NCI-H146 (cell line): ENCODE measurements at regions not wholly inside any gene's neighbourhood (a gene's known extent, or its start where the extent isn't known, plus 50 kb on each side); places are given as distances from the start of the nearest gene placed in this dataset.
"Not testable (repeated sequence)": the region's sequence is repeated elsewhere in the genome, so short reads cannot be mapped to it uniquely, and the experiment has no call there.

Experiments
- DNase-seq: peaks from one replicate; lab custom pipeline; 2025; lab: John Stamatoyannopoulos, UW

DNA sequence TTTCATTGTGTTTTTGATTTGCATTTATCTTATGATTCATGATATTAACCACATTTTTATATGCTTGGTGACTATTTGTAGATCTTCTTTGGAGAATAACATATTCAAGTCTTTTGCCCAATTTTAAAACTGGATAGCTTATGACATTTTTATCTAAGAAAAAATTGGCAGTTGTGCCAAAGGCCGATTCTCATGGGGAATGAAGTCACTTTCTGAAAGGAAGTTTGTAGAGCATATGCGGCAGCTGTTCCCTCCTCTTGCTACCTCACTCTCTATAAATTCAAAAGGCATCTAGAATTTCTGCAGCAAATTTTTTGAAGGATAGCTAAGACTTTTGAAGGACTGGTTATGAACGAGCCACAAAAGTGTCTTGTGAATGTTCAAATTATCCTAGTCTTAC, 2353.5 kb downstream of the ARAP2 start:
- DNase-seq = no peak

DNA sequence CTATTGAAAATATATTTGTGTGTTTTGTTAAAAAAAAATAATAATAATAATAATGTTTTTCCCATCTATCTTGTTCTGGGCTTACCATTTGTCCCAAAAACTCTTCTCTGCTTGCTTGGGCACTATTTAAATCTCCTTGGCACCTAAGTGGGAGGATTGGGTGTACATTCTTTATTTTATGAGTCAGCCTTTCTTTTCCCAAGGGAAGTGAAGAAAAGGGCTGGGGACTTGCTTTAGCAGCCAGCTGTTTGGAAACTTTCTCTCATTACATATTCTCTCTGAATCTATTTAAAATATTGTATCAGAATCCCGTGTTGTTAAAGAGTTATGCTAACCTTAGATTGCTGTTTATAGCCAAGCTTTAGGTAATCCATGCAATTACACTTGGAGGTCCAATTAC, 2332.4 kb downstream of the ARAP2 start:
- DNase-seq = no peak

DNA sequence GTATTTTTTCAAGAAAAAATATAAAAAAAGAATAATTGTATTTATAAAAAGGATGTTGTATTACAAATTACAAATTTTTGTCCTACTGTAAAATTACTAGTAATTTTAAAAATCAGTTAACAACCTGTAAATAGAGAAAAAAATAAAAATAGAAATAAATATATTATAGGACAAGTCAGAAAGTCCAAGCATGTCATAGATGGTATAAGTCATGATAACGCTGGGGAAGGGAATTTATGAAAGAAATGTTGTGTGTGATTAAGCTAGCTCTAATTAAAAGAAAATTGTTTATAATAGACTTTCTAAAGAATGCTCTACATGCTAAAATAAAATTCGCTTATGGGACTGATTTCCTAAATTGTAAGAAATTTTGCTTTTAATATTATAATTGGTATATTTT, 2329.9 kb downstream of the ARAP2 start:
- no peak for DNase-seq

DNA sequence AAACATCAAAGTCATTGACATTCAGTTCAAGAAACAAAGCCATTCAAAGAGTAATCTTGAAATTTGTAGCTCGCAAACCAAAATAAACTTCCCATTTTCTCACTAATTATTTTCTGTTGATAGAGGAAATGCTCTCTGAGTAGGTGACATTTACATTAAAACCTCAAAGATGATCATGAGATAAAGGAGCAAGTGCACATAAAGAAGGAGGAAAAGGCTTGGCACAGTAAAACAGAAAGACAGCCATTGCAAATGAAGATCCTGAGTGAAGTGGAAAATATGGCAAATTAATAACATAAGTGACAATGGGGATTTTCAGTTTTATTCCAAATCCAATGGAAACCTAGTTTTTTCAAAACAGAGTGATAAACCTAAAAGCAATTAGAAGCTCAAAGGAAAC, 2320.8 kb downstream of the ARAP2 start:
- no peak for DNase-seq

DNA sequence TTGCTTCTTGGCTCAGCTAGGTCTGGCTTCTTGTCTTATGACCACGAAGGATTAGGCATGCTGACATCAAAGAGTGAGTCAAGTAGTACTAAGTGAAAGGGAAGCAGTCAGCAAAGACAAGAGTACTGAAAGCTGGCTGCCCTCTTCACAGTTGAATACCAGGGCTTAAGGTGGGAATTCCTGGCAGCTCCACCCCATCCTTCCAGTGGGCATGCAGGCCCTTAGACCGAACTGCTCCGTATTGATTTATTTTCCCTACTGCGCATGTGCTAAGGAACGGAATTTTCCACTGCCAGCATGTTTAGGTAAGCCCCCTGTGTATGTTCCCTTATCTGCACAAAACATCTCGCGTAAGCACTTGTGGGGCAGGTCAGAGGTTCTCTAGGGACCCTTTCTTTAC, 2320.1 kb downstream of the ARAP2 start:
- no peak for DNase-seq

DNA sequence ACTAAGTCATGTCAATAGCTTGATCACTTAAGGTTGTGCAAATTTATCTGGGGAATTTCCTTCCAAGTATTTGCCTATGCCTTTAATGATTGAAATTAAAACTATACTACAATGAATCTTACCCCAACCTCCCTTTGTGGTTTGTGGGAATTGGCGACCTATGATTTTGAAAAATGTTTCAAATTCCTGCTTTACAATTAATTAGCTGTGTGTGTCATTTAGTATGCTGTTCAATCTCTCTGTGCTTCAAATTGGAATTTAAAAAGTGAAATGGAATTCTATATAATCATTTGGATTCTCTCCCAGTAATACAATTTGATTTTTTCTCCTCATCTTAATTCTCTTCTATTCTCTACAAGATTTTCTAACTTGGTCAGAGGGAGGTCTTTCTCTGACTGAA, 2319.5 kb downstream of the ARAP2 start:
- DNase-seq = no peak

DNA sequence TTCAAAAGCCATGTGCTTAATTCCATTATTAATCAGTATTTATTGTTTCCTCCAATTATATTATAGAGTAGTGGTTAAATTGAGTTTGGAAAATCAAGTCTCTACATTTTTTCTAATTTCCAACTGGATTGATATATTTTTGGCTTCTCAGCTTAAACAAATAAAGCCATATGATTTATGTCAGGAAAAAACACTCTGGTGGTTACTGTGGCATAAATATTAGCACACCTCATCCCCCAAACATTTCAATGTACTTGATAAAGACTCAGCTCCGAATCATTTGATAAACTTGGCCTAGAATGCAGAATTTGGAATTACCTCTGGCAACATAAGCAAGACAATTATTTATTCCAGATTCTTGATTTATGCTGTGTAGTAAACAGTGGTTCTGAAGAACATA, 2313.8 kb downstream of the ARAP2 start:
- no peak for DNase-seq

DNA sequence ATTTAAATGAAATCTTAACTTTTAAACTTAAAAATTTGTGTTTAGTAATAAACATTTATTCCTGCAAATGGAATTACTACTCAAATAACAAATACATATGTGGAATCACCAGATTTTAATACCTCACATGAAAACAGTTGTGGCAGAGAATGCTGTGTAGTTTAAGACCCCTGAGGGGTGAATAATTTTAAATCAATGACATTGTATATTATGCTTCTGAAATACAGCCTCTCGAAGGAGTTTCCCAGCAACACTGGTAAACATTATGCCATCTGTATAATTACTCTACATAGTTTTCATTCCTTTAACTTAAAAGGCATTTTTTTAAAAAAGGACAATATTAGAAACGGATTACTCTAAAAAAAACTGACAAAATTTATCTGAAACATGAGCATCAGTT, 2313.3 kb downstream of the ARAP2 start:
- DNase-seq = no peak

DNA sequence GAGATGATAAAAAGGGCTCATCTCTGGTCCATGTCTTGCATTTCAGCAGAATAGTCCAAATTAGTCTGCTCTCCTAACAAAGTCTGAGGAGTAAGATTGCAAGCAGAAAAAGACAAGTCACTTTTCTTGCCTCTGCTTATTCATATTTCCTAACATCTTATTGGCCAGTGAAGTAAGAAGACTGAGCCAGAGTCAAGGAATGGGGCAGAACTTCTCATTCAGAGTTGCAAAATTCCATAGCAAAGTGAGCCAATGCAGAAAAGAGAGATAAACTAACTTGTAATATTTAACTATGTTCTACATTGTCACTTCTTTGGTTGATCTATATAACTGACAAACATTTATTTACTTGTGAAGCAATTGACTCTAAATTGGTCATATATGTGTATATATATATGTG, 2304.0 kb downstream of the ARAP2 start:
- no peak for DNase-seq

DNA sequence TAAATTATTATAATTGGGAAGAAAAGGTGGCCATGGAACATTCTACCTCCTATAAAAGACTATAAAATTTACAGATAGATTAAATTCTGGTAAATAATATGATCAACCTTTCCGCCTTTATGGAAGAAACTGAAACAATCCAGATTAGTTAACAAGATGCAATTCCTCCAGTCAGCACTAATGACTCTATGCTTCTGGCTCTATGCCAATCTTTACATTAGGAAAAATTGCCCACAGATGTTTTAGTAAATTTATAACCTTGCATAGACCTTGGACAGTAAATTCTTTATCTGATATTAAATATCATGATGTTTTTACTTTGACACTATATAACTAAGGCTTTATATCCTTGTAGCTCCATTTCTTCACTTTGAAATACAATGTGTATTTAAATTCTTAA, 2302.5 kb downstream of the ARAP2 start:
- DNase-seq = no peak

DNA sequence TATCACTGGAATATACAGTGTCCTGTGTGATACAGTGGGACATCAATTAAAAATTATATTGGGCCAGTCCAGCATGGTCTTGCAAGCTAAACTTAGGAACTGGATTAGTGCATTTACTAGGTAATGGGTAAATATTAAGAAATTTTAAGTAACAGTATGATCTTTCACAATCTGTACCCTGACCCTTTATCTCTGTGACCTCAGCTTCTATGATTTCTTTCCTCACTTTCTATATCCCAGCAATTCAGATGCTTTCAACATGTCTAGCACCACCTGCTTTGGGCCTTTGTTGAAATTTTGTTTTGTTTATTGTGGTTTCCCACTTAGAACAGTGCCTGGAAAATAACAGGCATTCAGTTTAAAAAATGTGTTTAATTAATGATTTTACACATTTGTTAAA, 2295.4 kb downstream of the ARAP2 start:
- no peak for DNase-seq

DNA sequence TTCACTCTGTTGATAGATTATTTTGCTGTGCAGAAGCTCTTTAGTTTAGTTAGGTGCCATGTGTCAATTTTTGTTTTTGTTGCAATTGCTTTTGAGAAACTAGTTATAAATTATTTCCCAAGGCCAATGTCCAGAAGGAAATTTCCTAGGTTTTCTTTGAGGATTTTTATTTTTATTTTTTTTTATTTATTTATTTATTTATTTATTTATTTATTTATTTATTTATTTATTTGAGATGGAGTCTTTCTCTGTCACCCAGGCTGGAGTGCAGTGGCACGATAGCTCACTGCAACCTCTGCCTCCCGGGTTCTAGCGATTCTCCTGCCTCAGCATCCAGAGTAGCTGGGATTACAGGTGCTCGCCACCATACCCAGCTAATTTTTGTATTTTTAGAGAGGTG, 2290.5 kb downstream of the ARAP2 start:
- not testable (repeated sequence) for DNase-seq

DNA sequence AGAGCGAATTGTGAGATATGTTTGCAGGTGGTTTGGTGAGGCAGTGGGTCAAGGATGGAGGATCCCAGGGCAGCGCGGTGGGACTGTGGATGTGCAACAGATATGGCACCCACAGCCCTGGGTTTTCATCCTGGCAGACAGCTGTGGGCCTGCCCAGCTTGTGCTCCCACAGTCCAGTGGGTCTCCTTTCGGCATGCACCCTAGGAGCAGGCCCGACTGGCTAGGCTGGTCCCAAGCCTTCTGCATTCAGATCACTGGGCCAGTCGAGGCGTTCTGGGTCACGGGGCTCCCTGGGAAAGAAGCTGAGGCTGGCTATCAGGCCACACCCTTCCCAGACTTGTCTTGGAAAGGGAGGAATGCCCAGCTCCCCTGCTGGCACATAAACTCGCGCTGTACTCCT, 2289.6 kb downstream of the ARAP2 start:
- no peak for DNase-seq

DNA sequence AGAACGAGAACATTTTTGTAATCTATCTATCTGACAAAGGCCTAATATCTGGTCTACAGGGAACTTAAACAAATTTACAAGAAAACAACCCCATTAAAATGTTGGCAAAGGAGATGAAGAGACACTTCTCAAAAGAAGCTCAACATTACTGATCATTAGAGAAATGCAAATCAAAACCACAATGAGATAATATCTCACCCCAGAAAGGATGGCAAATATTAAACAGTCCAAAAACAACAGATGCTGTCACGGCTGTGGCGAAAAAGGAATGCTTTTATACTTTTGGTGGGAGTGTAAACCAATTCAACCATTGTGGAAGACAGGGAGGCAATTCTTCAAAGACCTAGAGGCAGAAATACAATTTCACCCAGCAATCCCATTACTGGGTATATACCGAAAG, 2284.8 kb downstream of the ARAP2 start:
- DNase-seq = no peak

DNA sequence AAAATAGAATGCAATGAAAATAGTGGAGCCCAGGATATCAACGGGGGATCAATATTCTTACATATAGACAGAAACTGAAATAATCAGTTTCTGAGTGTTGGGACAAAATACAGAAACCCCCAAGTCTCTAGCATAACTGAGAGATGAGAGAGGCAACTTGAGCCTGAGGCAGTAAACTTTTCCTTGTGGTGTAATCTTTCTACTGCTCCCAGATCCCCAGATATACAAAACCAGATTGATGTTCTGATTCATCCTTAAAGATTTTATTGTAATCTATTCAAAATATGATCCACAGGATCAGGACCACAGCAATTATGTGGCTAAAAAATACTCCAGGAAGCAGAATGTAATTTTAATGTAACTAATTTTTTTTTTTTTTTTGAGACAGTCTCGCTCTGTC, 2282.6 kb downstream of the ARAP2 start:
- no peak for DNase-seq

DNA sequence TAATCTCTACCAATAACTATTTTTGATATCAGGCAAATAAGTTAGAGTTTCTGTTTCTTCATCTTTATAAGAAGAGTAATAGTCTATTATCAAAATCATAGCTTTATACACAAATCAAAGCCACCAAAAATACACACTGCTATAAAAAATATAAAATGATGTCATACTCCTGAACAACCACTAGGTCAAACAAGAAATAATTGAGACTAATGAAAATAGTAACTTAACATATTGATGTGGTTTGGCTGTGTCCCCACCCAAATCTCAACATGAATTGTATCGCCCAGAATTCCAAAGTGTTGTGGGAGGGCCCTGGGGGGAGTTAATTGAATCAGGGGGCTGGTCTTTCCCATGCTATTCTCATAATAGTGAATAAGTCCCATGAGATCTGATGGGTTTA, 2277.5 kb downstream of the ARAP2 start:
- DNase-seq = no peak

DNA sequence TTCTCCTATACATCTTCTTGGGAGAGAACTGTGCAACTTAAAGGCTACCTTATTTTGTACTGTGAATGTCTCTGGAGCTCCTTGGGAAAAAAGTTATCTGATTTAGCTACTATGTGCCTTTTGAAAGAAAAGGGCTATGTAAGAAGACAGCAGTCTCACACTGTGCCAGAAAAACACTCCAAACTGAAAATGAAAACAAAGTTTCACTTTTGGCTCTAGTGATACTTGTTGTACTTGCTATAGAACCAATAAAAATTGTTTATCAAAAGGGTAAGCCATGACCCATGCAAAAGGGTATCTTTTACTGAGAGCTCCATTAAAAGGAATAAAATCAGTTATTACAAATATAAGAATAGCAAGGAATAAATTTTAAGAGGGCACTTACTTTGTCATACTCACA, 2270.0 kb downstream of the ARAP2 start:
- no peak for DNase-seq

DNA sequence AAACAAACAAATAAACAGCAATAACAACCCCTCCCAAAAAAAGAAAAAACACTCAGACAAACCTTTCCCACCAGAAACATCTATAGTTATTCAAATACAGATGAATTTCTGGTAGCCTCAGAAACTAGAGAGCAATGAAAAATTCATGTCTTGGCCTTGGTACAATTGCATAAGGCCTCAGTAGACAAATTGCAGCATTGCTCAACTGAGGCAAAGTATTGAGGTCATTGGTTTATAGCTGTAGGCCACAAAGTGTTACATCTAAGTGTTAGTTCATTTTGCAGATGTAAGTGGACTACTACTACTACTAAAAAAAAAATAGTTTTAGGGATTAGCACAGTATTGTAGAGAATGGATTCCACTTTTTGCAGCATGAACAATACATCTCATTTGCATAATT, 2268.3 kb downstream of the ARAP2 start:
- no peak for DNase-seq

DNA sequence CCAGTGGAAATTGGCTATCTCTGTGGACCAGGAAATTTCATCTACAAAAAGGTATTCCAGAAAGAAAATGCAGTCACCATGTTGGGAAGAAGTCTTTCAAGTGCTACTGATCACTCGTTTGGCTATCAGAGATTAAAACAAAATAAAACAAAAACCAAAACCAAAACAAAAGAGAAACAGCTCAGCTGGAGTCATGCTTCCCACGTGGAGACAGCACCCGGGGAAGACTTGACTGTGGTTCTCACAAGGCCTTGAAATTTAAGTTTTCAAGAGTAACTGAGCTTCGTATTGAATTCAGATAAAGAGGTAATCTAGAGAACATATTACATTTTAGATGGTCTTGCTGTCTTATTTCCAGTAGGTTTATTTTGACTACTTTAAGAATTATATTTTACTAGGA, 2264.5 kb downstream of the ARAP2 start:
- DNase-seq = not testable (repeated sequence)

DNA sequence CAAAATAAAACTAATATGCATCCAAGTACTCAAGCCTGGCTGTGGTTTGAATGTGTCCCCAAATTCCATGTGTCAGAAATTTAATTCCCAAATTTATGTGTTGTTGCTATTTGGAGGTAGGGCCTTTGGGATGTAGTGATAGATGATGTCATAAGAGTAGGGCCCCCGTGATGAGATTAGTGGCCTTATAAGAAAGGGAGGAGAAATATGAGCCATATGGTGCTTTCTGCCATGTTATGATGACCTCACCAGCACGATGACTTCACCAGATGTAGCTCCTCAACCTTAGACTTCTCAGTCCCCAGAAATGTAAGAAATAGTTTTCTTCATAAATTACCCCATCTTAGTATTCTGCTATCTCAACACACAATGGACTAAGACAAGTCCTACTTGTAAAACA, 2264.0 kb downstream of the ARAP2 start:
- no peak for DNase-seq

DNA sequence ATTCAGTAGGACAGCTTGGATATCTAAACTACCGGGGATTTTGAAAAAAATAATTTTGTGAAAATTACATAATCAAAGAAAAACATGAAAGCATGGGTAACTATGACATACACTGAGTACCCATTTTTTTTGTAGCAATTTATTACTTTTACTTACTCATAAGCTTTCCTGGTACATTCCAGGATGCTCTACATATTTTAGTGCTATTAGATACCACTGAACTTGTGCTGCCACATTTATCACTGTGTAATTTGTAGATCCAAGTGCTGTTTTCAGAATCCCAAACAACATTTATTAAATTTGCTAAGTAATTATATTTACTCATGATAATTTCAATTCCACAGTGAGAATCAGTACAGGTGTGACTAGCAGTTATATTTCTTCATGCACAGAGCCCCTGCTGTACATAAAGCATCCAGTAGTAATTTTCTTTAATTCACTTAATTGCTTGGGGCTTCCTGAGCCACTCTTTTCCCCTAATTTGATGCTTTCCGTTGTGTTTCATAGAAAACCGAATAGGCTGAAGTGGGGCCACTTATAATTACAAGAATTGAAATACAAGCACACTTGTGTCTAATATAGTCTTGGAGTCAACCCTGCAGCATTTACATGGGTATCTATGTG, 2254.4 kb downstream of the ARAP2 start:
- DNase-seq = peak; percentile 90

DNA sequence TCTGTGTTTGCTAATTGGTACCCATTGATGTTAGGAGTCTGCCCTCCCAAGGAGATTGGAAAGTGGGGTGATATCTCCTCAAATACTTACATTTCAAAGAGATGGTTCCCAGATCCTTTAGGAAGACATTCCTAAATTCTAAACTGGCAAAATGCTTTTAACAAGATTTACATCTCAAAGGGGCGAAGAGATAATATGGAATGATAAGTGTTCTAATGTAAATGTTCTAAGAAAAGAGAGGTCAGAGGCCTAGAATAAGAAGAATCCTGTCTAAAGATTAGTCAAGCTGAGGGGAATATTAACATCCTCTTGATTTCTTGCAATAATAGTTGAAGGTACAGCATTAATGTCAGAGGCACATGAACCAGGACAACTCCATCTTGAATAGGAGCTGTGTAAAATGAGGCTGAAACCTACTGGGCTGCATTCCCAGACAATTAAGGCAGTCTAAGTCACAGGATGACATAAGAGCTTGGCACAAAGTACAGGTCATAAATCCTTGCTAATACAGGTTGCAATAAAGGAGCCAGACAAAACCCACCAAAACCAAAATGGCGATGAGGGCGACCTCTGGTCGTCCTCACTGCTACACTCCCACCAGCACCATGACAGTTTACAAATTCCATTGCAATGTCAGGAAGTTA, 2248.1 kb downstream of the ARAP2 start:
- DNase-seq = no peak

DNA sequence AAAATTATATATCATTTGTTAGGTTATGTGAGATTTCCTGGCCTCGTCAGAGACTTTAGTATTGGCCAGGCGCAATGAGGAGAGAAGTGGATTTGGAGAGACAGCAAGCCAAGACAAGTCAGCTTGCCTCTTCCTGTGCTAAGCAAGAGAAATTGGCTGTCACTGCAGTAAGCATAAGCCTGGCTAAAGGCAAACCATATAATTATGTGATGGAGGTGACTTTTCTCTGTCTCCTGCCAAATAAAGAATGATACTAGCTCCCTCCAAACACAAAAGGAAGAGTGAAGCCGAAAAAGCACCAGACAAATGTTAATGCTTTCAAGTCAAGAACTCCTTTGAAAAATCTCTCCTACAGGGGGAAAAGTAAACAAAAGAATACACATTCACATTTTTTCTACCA, 2246.0 kb downstream of the ARAP2 start:
- DNase-seq = peak; percentile 64

DNA sequence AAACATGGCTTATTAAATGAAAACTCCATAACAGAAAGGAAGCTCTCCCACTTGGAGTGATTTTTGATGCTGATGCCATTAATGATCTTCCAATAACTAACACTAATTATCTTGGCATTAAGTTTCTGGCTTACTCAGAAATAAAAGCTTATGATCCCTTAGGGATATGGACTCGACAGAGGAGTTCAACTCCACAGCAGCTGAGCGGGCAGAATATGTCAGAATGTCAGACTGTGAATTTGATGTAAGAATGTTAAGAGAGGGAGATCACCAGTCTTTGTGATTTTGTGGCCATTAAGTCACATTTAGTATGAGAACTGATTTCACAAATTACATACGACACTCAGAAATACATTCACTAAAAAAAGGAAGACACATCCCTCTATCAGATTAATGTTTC, 2244.0 kb downstream of the ARAP2 start:
- DNase-seq = no peak
